ENCODE measurements at regions not wholly inside any gene's neighbourhood (a gene's known extent, or its start where the extent isn't known, plus 50 kb on each side); places are given as distances from the start of the nearest gene placed in this dataset.

DNA sequence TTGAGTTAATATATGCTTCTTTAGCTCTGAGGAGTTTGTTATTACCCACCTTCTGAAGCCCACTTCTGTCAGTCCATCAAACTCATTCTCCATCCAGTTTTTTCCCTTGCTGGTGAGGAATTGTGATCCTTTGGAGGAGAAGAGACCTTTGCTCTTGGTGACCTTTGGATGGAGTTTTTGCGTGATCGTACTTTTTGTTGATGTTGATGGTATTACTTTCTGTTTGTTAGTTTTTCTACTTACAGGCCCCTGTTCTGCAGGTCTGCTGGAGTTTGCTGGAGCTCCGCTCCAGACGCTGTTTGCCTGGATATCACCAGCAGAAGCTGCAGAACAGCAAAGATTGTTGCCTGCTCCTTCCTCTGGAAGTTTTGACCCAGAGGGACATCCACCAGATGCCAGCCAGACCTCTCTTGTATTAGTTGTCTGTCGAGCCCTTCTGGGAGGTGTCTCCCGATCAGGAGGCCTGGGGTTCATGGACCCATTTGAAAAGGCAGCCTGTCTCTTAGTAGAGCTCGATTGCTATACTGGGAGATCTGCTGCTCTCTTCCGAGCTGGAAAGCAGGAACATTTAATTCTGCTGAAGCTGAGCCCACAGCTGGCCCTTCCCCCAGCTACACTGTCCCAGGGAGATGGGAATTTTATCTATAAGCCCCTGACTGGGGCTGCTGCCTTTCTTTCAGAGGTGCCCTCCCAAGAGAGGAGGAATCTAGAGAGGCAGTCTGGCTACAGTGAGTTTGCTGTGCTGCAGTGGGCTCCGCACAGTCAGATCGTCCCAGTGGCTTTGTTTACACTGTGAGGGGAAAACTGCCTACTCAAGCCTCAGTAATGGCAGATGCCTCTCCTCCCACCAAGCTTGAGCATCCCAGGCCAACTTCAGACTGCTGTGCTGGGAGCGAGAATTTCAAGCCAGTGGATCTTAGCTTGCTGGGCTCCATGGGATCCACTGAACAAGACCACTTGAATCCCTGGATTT lies 445.5 kb downstream of the MAN2A1 start:
- TF ChIP-seq CTCF (IDR thresholded peaks at IDR 0.05) = no peak
- DNase-seq = no peak
- intact Hi-C loops (cut with micrococcal nuclease) = no loop called here
- no peak overlapping the region for H3K27ac ChIP-seq (ENCODE audit: low read length)
- ATAC-seq = no peak
- no peaks in the 10 kb centered on the region for H3K4me1 ChIP-seq (ENCODE audit: control insufficient read depth, insufficient read depth, low read length)
- H3K9me3 ChIP-seq (ENCODE audit: control insufficient read depth, insufficient read depth, low read length) = peaks cover 16% of the 10 kb centered on the region
- 84% methylated on average over 11 of the region's 11 CpGs for WGBS (ENCODE audit: insufficient coverage)
- no peak overlapping the region for H3K4me3 ChIP-seq (ENCODE audit: low read length)
- H3K9me3 Mint-ChIP-seq = peaks cover 9 to 21% of the 10 kb centered on the region in 2 donors
- H3K4me3 Mint-ChIP-seq = no peak overlapping the region
- H3K27me3 Mint-ChIP-seq (ENCODE audit: low read depth in 2 of 2) = no peaks in the 10 kb centered on the region
- no peaks in the 10 kb centered on the region for H3K27me3 ChIP-seq (ENCODE audit: control insufficient read depth, insufficient read depth, low read length)
- no peak overlapping the region for H3K27ac Mint-ChIP-seq
- no peaks in the 10 kb centered on the region for H3K36me3 Mint-ChIP-seq
- no peaks in the 10 kb centered on the region for H3K36me3 ChIP-seq (ENCODE audit: control insufficient read depth, insufficient read depth, low read length)
- no peaks in the 10 kb centered on the region for H3K4me1 Mint-ChIP-seq

- Histone ChIP-seq H3K9me3 (ENCODE audit: control insufficient read depth, insufficient read depth, low read length) (peaks cover 3% of the 10 kb centered on the region), H3K36me3 (ENCODE audit: control insufficient read depth, insufficient read depth, low read length) (no peaks in the 10 kb centered on the region), H3K4me1 (ENCODE audit: control insufficient read depth, insufficient read depth, low read length) (no peaks in the 10 kb centered on the region), H3K27ac (ENCODE audit: low read length) (no peak overlapping the region), H3K27me3 (ENCODE audit: control insufficient read depth, insufficient read depth, low read length) (no peaks in the 10 kb centered on the region), H3K4me3 (ENCODE audit: low read length) (no peak overlapping the region)
- Mint-ChIP-seq H3K4me3 (no peak overlapping the region), H3K4me1 (no peaks in the 10 kb centered on the region), H3K9me3 (peaks cover 2% of the 10 kb centered on the region in 2 donors), H3K36me3 (no peaks in the 10 kb centered on the region), H3K27me3 (ENCODE audit: low read depth in 2 of 2) (peaks cover 0 to 3% of the 10 kb centered on the region in 2 donors), H3K27ac (no peak overlapping the region)
- TF ChIP-seq CTCF (IDR thresholded peaks at IDR 0.05) = no peak
- DNase-seq (no peak), ATAC-seq (no peak)
- 100% methylated on average over 4 of the region's 5 CpGs for WGBS (ENCODE audit: insufficient coverage)
- intact Hi-C loops (cut with micrococcal nuclease) = no loop called here
Observed at GRCh38 chr5:110150199-110150598, 460.5 kb downstream of the MAN2A1 start.

GRCh38 chr5:110159202-110159601 lies 469.5 kb downstream of the MAN2A1 start:
- no peak for ATAC-seq
- DNase-seq = no peak
- H3K9me3 ChIP-seq (ENCODE audit: control insufficient read depth, insufficient read depth, low read length) = no peaks in the 10 kb centered on the region
- Mint-ChIP-seq H3K27ac (no peak overlapping the region), H3K9me3 (no peaks in the 10 kb centered on the region), H3K36me3 (no peaks in the 10 kb centered on the region), H3K4me3 (no peak overlapping the region), H3K27me3 (ENCODE audit: low read depth in 2 of 2) (no peaks in the 10 kb centered on the region), H3K4me1 (no peaks in the 10 kb centered on the region)
- no peaks in the 10 kb centered on the region for H3K4me1 ChIP-seq (ENCODE audit: control insufficient read depth, insufficient read depth, low read length)
- intact Hi-C loops (cut with micrococcal nuclease) = no loop called here
- no peak overlapping the region for H3K4me3 ChIP-seq (ENCODE audit: low read length)
- H3K27me3 ChIP-seq (ENCODE audit: control insufficient read depth, insufficient read depth, low read length) = no peaks in the 10 kb centered on the region
- TF ChIP-seq CTCF (IDR thresholded peaks at IDR 0.05) = no peak
- WGBS (ENCODE audit: insufficient coverage) = no CpG with 5 or more reads among the region's 1 CpG
- H3K27ac ChIP-seq (ENCODE audit: low read length) = no peak overlapping the region
- H3K36me3 ChIP-seq (ENCODE audit: control insufficient read depth, insufficient read depth, low read length) = no peaks in the 10 kb centered on the region

Measured in natural killer cell (primary cell).